ENCODE measurements at regions not wholly inside any gene's neighbourhood (a gene's known extent, or its start where the extent isn't known, plus 50 kb on each side); places are given as distances from the start of the nearest gene placed in this dataset.

DNA sequence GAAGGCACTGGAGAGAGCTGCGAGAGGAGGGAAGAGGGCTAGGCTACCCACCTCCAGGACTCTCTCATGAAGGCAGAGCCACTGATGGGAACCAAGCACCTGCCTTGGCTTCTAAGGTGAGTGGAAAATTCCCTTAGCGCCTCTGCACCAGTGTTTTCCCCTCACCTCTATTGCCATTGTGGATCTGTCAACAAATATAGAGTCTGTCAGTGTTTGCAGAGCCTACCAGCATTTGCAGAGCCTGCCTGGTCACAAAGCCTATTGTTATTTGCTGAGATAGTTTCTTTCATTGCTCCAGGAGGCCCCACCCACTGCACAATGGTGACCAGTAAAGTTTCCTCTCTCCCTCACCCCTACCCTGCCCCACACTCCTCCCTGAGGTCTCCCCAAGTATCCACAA lies 141.9 kb downstream of the MRPL14 start:
- no peak overlapping the region for H3K4me3 ChIP-seq (ENCODE audit: low read depth in 1 of 2, low read length in 1 of 2)
- H3K27ac ChIP-seq, result no peak overlapping the region
- H3K27me3 ChIP-seq, result peaks cover 32% of the 10 kb centered on the region
- no peaks in the 10 kb centered on the region for H3K36me3 ChIP-seq
- H3K4me1 ChIP-seq (ENCODE audit: control insufficient read depth in 1 of 2, insufficient read depth in 1 of 2, low read depth in 1 of 2, low read length in 1 of 2), result no peaks in the 10 kb centered on the region
- TF ChIP-seq, protein P1, sequence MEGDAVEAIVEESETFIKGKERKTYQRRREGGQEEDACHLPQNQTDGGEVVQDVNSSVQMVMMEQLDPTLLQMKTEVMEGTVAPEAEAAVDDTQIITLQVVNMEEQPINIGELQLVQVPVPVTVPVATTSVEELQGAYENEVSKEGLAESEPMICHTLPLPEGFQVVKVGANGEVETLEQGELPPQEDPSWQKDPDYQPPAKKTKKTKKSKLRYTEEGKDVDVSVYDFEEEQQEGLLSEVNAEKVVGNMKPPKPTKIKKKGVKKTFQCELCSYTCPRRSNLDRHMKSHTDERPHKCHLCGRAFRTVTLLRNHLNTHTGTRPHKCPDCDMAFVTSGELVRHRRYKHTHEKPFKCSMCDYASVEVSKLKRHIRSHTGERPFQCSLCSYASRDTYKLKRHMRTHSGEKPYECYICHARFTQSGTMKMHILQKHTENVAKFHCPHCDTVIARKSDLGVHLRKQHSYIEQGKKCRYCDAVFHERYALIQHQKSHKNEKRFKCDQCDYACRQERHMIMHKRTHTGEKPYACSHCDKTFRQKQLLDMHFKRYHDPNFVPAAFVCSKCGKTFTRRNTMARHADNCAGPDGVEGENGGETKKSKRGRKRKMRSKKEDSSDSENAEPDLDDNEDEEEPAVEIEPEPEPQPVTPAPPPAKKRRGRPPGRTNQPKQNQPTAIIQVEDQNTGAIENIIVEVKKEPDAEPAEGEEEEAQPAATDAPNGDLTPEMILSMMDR (IDR thresholded peaks at IDR 0.05), result no peak
- H3K9me3 ChIP-seq, result no peaks in the 10 kb centered on the region

DNA sequence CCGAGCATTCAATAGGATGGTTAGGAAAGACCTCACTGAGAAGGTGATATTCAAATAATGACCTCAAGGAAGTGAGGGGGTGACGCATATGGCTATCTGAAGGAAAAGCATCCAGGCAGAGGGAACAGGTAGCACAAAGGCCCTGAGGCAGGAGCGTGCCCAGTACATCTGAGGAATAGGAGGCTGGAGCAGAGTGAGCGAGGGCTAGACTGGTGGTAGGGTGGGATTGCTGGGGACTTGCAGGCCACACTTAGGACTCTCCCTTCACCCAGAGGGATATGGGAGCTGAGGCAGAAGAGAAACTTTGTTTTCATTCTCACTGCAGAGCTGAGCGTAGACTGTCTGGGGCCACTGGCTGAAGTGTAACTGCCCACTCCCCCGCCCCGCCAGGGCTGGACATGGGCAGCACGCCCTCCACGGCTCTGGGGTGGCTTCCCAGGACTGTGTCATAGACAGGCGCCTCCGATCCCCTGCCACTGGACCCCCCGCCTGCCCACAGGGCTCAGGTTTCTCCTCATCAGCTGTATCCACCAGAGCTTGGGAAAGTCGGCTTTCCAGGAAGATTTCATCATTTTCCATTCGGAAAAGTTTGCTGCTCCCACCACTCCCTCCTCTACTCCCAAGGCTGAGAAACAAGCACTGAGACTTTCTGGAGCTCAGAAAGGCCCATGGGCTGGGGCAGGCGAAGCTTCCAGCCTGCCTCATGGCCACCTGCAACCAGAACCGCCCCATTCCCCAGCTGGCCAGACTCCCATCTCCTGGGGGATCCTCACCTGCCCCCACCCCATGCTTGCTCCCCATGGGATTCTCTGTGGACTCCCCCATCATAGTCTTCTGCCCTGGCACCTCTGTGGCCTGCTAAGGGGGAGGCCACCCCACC lies 142.6 kb downstream of the MRPL14 start:
- no peak overlapping the region for H3K27ac ChIP-seq
- no peaks in the 10 kb centered on the region for H3K36me3 ChIP-seq
- TF ChIP-seq, protein P1 (IDR thresholded peaks at IDR 0.05), result no peak
- H3K4me3 ChIP-seq (ENCODE audit: low read depth in 1 of 2, low read length in 1 of 2), result no peak overlapping the region
- H3K9me3 ChIP-seq, result no peaks in the 10 kb centered on the region
- peaks cover 35% of the 10 kb centered on the region for H3K27me3 ChIP-seq
- no peaks in the 10 kb centered on the region for H3K4me1 ChIP-seq (ENCODE audit: control insufficient read depth in 1 of 2, insufficient read depth in 1 of 2, low read depth in 1 of 2, low read length in 1 of 2)

DNA sequence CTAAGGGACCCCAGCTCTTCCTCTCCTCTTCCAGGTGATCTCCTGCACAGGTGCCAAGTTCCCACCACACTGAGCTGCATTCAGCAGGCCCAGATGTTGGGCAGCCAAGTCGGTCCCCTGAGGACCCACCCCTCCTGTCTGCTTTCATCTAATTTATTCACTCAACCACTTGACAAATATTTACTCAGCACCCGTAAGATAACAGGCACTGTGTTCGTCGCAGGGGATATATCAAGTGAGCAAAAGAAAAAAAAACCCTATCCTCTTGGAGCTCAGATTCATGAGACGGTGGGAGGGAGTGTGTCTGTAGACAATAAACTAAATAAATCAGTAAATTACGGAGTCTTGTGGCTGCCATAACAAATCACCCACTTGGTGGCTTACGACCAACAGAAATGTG lies 143.6 kb downstream of the MRPL14 start:
- TF ChIP-seq, protein P1 (IDR thresholded peaks at IDR 0.05), result no peak
- Histone ChIP-seq H3K27ac (no peak overlapping the region), H3K9me3 (no peaks in the 10 kb centered on the region), H3K4me1 (ENCODE audit: control insufficient read depth in 1 of 2, insufficient read depth in 1 of 2, low read depth in 1 of 2, low read length in 1 of 2) (no peaks in the 10 kb centered on the region), H3K27me3 (peaks cover 45% of the 10 kb centered on the region), H3K36me3 (no peaks in the 10 kb centered on the region), H3K4me3 (ENCODE audit: low read depth in 1 of 2, low read length in 1 of 2) (no peak overlapping the region)

DNA sequence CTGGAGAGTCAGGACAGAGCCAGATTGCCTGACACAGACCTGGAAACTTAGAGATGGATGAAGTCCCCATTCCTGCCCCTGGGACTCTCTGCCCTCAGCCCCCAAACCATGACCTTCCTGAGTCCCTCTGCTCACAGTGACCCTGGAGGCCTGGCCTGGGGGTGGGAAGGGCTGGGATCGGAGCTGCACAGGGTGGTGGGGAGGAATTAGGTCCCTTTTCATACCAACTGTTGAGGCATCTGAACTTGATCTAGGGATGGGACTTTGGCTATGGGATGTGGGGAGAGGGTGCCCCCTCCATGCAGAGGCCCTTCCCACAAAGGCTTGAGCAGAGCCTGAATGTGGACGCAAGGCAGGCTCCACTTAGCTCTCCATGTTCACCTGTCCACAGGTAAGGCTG lies 144.1 kb downstream of the MRPL14 start:
- Histone ChIP-seq H3K4me1 (ENCODE audit: control insufficient read depth in 1 of 2, insufficient read depth in 1 of 2, low read depth in 1 of 2, low read length in 1 of 2) (no peaks in the 10 kb centered on the region), H3K27ac (no peak overlapping the region), H3K36me3 (no peaks in the 10 kb centered on the region), H3K4me3 (ENCODE audit: low read depth in 1 of 2, low read length in 1 of 2) (no peak overlapping the region), H3K27me3 (peaks cover 50% of the 10 kb centered on the region), H3K9me3 (no peaks in the 10 kb centered on the region)
- TF ChIP-seq, protein P1 (IDR thresholded peaks at IDR 0.05), result no peak

DNA sequence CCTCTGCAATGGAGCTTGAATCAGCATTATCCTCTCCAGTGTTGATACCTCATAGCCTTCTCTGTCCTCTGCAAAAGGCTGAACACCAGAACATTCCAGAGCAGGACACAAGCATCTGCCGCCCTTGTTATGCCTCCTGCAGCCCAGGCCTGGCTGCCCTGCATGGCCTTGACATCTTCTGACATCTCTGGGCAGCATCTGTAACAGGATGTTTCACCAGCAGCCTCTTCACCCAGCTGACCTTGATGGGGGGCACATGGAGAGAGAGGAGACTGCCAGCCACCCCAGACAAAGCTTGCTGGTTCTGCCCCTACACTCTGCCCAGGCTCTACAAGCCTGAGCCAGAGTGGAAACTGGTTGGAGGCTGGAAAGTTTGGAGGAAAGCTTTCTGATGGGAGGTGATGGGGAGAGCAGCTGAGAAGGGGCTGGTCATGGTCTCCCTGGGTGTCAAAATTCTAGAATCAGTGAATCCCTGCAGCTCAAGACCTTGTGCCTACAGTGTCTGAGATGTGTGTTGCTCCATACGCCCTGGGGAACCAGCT lies 145.1 kb downstream of the MRPL14 start:
- Histone ChIP-seq H3K27me3 (peaks cover 55% of the 10 kb centered on the region), H3K36me3 (no peaks in the 10 kb centered on the region), H3K9me3 (no peaks in the 10 kb centered on the region), H3K4me1 (ENCODE audit: control insufficient read depth in 1 of 2, insufficient read depth in 1 of 2, low read depth in 1 of 2, low read length in 1 of 2) (no peaks in the 10 kb centered on the region), H3K27ac (no peak overlapping the region), H3K4me3 (ENCODE audit: low read depth in 1 of 2, low read length in 1 of 2) (no peak overlapping the region)
- TF ChIP-seq, protein P1 (IDR thresholded peaks at IDR 0.05), result no peak

All from neutrophil (primary cell).